ENCODE measurements at regions not wholly inside any gene's neighbourhood (a gene's known extent, or its start where the extent isn't known, plus 50 kb on each side); places are given as distances from the start of the nearest gene placed in this dataset.
A peak's percentile ranks its signal among the peaks of the same experiment; 100 is the strongest.

DNA sequence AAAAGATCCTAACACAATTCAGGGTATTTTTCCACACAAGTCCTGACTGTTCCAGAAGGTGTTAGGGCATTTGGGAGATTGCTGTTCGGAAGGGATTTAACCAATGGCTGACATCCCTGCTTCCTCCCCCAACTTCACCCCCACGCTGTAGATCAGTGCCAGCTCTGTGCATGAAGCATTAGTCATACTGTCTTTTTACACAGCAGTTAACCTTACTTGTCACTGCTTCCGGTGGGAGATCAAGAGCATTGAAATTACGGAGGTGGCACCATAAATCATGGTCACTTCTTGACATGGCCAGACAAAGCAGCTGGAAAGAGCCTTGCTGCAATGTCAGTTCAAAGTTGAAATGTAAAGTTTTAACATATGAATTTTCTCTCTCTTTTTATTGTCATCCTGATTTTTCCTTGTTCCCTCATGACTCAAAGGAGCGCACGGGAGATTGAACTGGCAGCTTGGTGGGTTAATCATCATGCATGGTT is 70.2 kb downstream of the HRH4 start:
- no peak overlapping the region for H3K4me3 ChIP-seq
- no peaks in the 10 kb centered on the region for H3K36me3 ChIP-seq
- intact Hi-C loops (cut with DNase I) = no loop called here
- no peaks in the 10 kb centered on the region for H3K9me3 ChIP-seq
- TF ChIP-seq CTCF (IDR thresholded peaks at IDR 0.05) (no peak), POLR2A (IDR thresholded peaks at IDR 0.05; ENCODE audit: low read depth) (no peak), POLR2AphosphoS5 (IDR thresholded peaks at IDR 0.05) (no peak), EP300 (IDR thresholded peaks at IDR 0.05) (no peak)
- peaks cover 0 to 6% (median 0%) of the 10 kb centered on the region in 4 donors for H3K4me1 ChIP-seq
- WGBS = 20% methylated on average over 6 of the region's 6 CpGs
- DNase-seq (ENCODE audit: extremely low spot score) = peak; percentile 75
- no peak overlapping the region for H3K27ac ChIP-seq (replicated peaks in 1 of 4)
- H3K27me3 ChIP-seq = peaks cover 0 to 10% (median 0%) of the 10 kb centered on the region in 4 donors

- intact Hi-C loops (cut with DNase I) = no loop called here
- TF ChIP-seq POLR2A (IDR thresholded peaks at IDR 0.05; ENCODE audit: low read depth) (no peak), EP300 (IDR thresholded peaks at IDR 0.05) (no peak), POLR2AphosphoS5 (IDR thresholded peaks at IDR 0.05) (no peak), CTCF (IDR thresholded peaks at IDR 0.05) (no peak)
- H3K4me1 ChIP-seq = peaks cover 0 to 6% (median 0%) of the 10 kb centered on the region in 4 donors
- H3K4me3 ChIP-seq = no peak overlapping the region
- no peak overlapping the region for H3K27ac ChIP-seq (replicated peaks in 1 of 4)
- DNase-seq (ENCODE audit: extremely low spot score) = peak; percentile 60
- peaks cover 0 to 14% (median 0%) of the 10 kb centered on the region in 4 donors for H3K27me3 ChIP-seq
- 90% methylated on average over 6 of the region's 6 CpGs for WGBS
- no peaks in the 10 kb centered on the region for H3K36me3 ChIP-seq
- H3K9me3 ChIP-seq = no peaks in the 10 kb centered on the region
These were observed 73.8 kb downstream of the HRH4 start for GRCh38 chr18:24534271-24534670.

DNA sequence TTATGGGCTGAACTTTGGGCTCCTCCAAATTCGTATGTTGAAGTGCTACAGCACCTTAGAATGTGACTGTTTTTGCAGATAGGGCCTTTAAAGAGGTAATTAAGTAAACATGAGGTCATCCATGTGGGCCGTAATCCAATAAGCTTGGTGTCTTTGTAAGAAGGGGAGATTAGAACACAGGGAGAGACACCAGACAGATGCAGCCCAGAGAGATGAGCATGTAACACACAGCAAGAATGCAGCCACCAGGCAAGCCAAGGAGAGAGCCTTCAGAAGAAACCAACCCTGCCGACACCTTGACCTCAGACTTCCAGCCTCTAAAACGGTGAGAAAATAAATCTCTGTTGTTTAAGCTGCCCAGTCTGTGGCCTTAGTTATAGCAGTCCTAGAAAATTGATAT is 74.3 kb downstream of the HRH4 start:
- Histone ChIP-seq H3K27ac (replicated peaks in 1 of 4) (no peak overlapping the region), H3K4me1 (peaks cover 0 to 6% (median 0%) of the 10 kb centered on the region in 4 donors), H3K27me3 (peaks cover 0 to 14% (median 0%) of the 10 kb centered on the region in 4 donors), H3K36me3 (no peaks in the 10 kb centered on the region), H3K9me3 (no peaks in the 10 kb centered on the region), H3K4me3 (no peak overlapping the region)
- peak; percentile 74 for DNase-seq (ENCODE audit: extremely low spot score)
- WGBS = 79% methylated on average over 4 of the region's 4 CpGs
- intact Hi-C loops (cut with DNase I) = no loop called here
- TF ChIP-seq CTCF (IDR thresholded peaks at IDR 0.05) = no peak
- TF ChIP-seq POLR2A (IDR thresholded peaks at IDR 0.05; ENCODE audit: low read depth) = no peak
- no peak for TF ChIP-seq EP300 (IDR thresholded peaks at IDR 0.05)
- TF ChIP-seq POLR2AphosphoS5 (IDR thresholded peaks at IDR 0.05) = no peak

DNA sequence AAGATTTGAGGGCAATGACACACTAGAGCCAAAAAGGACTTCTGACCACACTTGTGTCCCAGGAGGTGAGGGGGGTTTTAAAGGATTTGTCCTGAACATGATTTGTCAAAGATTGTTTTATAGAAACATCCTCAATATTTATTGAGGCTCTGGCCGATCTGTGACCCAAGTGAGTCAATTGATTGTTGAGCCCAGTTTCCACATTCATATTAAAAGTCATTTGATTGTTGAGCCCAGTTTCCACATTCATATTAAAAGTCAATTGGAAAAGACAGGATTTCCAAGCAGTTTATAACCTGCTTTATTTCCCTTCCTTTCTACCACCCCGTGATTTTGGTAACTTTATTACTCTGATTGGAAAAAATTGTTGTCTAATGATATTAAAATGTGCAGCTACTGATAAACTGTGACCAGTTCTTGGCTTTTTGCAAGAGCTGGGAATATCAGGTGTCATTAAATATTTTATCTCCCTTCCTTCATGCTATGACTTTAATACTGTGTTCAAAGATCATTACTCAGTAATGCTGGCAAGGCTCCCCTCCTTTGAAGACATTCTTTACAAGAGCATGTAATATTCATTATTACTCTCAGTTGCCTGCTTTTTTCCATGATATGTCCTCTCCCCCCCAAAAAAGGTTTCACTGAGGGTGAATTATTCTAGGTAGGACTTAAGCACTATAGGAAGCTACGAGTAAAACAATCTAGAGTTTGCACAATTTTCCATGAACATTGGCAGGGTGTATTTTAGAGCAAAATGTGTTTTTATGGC is 75.3 kb downstream of the HRH4 start:
- DNase-seq (ENCODE audit: extremely low spot score) = no peak

More for the DNA sequence above, 75.3 kb downstream of the HRH4 start:
- Histone ChIP-seq H3K4me3 (no peak overlapping the region), H3K4me1 (peaks cover 0 to 2% (median 0%) of the 10 kb centered on the region in 4 donors), H3K9me3 (no peaks in the 10 kb centered on the region), H3K36me3 (no peaks in the 10 kb centered on the region), H3K27me3 (peaks cover 0 to 14% (median 0%) of the 10 kb centered on the region in 4 donors), H3K27ac (replicated peaks in 1 of 4) (no peak overlapping the region)
- WGBS = 62% methylated on average over 3 of the region's 3 CpGs
- intact Hi-C loops (cut with DNase I) = no loop called here
- TF ChIP-seq EP300 (IDR thresholded peaks at IDR 0.05) = no peak
- no peak for TF ChIP-seq POLR2AphosphoS5 (IDR thresholded peaks at IDR 0.05)
- no peak for TF ChIP-seq POLR2A (IDR thresholded peaks at IDR 0.05; ENCODE audit: low read depth)
- no peak for TF ChIP-seq CTCF (IDR thresholded peaks at IDR 0.05)
